ENCODE measurements at regions not wholly inside any gene's neighbourhood (a gene's known extent, or its start where the extent isn't known, plus 50 kb on each side); places are given as distances from the start of the nearest gene placed in this dataset.
"Not testable (repeated sequence)": the region's sequence is repeated elsewhere in the genome, so short reads cannot be mapped to it uniquely, and the experiment has no call there.

- DNase-seq (ENCODE audit: low read depth): not testable (repeated sequence)
Observed at GRCh38 chr1:120278259-120278610, 101.9 kb upstream of the SEC22B start.

GRCh38 chr1:120277428-120278258 lies 101.3 kb upstream of the SEC22B start:
- not testable (repeated sequence) for DNase-seq (ENCODE audit: low read depth)

- DNase-seq (ENCODE audit: low read depth): not testable (repeated sequence)
Observed at GRCh38 chr1:120276710-120277109, 100.4 kb upstream of the SEC22B start.

GRCh38 chr1:120274438-120274837 lies 98.1 kb upstream of the SEC22B start:
- not testable (repeated sequence) for DNase-seq (ENCODE audit: low read depth)

- DNase-seq (ENCODE audit: low read depth): not testable (repeated sequence)
Observed at GRCh38 chr1:120273363-120273762, 97.0 kb upstream of the SEC22B start.

GRCh38 chr1:120272242-120272641 lies 95.9 kb upstream of the SEC22B start:
- not testable (repeated sequence) for DNase-seq (ENCODE audit: low read depth)

GRCh38 chr1:120271561-120272221 lies 95.4 kb upstream of the SEC22B start:
- not testable (repeated sequence) for DNase-seq (ENCODE audit: low read depth)

- DNase-seq (ENCODE audit: low read depth): not testable (repeated sequence)
Observed at GRCh38 chr1:120267894-120268551, 91.7 kb upstream of the SEC22B start.

- DNase-seq (ENCODE audit: low read depth): not testable (repeated sequence)
Observed at GRCh38 chr1:120264564-120264963, 88.2 kb upstream of the SEC22B start.

GRCh38 chr1:120262791-120263751 lies 86.8 kb upstream of the SEC22B start:
- DNase-seq (ENCODE audit: low read depth): not testable (repeated sequence)

- DNase-seq (ENCODE audit: low read depth): not testable (repeated sequence)
Observed at GRCh38 chr1:120257778-120258105, 81.4 kb upstream of the SEC22B start.

GRCh38 chr1:120257064-120257777 lies 80.9 kb upstream of the SEC22B start:
- not testable (repeated sequence) for DNase-seq (ENCODE audit: low read depth)

- not testable (repeated sequence) for DNase-seq (ENCODE audit: low read depth)
Observed at GRCh38 chr1:120250756-120251155, 74.4 kb upstream of the SEC22B start.

GRCh38 chr1:120248726-120249427 lies 72.6 kb upstream of the SEC22B start:
- DNase-seq (ENCODE audit: low read depth): not testable (repeated sequence)

GRCh38 chr1:120248203-120248602 lies 71.9 kb upstream of the SEC22B start:
- not testable (repeated sequence) for DNase-seq (ENCODE audit: low read depth)

GRCh38 chr1:120243867-120244266 lies 67.5 kb upstream of the SEC22B start:
- not testable (repeated sequence) for DNase-seq (ENCODE audit: low read depth)

GRCh38 chr1:120242582-120242981 lies 66.3 kb upstream of the SEC22B start:
- not testable (repeated sequence) for DNase-seq (ENCODE audit: low read depth)

GRCh38 chr1:120241868-120242267 lies 65.5 kb upstream of the SEC22B start:
- DNase-seq (ENCODE audit: low read depth): not testable (repeated sequence)

- not testable (repeated sequence) for DNase-seq (ENCODE audit: low read depth)
Observed at GRCh38 chr1:120240181-120240580, 63.9 kb upstream of the SEC22B start.

GRCh38 chr1:120239351-120239750 lies 63.0 kb upstream of the SEC22B start:
- DNase-seq (ENCODE audit: low read depth): not testable (repeated sequence)

Measured in activated T-cell treated with anti-CD3 and anti-CD28 coated beads for 48 hours (primary cell).